HCT116 (cell line): ENCODE measurements at regions not wholly inside any gene's neighbourhood (a gene's known extent, or its start where the extent isn't known, plus 50 kb on each side); places are given as distances from the start of the nearest gene placed in this dataset.

Experiments used
- ATAC-seq: fragments of 200-7000 bp; cut with Tn5 transposase; 2 replicates; pipeline ENCODE4 v1.9.1; 2020; ENCODE audit warnings: mild to moderate bottlenecking, moderate library complexity
- BruUV-seq: library from RNA; stranded (reverse); fragments of 400-500 nt; replicated peaks from 2 replicates; lab custom pipeline; 2021; lab: Mats Ljungman, UMichigan
- CTCF ChIA-PET: fragments of 300-600 bp; sonication (Branson Sonifier 250); formaldehyde crosslinking; loops from one replicate; lab custom pipeline; 2021; ENCODE audit warnings: antibody characterized with exemption; lab: Charles Lee
- POLR2A ChIA-PET: fragments of 300-600, 350-600 bp; sonication (Branson Sonifier 250); formaldehyde crosslinking; loops from one replicate; lab custom pipeline; 2021; ENCODE audit warnings: antibody characterized with exemption; lab: Charles Lee
- RAD21 ChIA-PET, 2 experiments: fragments of 300-600 bp; sonication (Branson Sonifier 250); formaldehyde crosslinking; loops; one replicate each; lab custom pipeline; 2023; ENCODE audit warnings: low total read pairs in 2 of 2; ENCODE audit not compliant: uncharacterized antibody in 2 of 2, unreplicated experiment in 2 of 2, low non-redundant PET in 1 of 2; lab: Charles Lee
- DNase-seq: peaks from one replicate; pipeline ENCODE4 v3.0.0-alpha.2; 2010; ENCODE audit warnings: low read depth, low spot score
- H2AFZ ChIP-seq: fragments of 200-600 bp; shearing (Covaris generic), sonication (generic); 2 replicates; pipeline ENCODE4 v1.6.1; 2017; ENCODE audit warnings: low read depth, mixed run types, mixed read lengths, antibody characterized with exemption, low read length; ENCODE audit not compliant: poor library complexity, severe bottlenecking
- H3K27ac ChIP-seq: 2 replicates; pipeline ENCODE4 v1.5.1; 2012; ENCODE audit warnings: low read depth, low read length
- H3K27me3 ChIP-seq: fragments of 200-600 bp; sonication (generic); 2 replicates; pipeline ENCODE4 v1.6.1; 2016; ENCODE audit warnings: mixed run types, low read length, mixed read lengths; ENCODE audit not compliant: insufficient read depth
- H3K36me3 ChIP-seq, 2 experiments: fragments of 200-500 bp in 1 of 2; fragments of 200-600 bp in 1 of 2; sonication (Bioruptor generic) in 1 of 2; sonication (generic) in 1 of 2; 2 replicates each; pipeline versions ENCODE4 v1.5.1 to v1.6.1; 2014 to 2016; ENCODE audit warnings: low read length in 2 of 2, inconsistent platforms in 1 of 2, mixed read lengths in 1 of 2, mixed run types in 1 of 2; ENCODE audit not compliant: insufficient read depth in 2 of 2, control insufficient read depth in 1 of 2
- H3K4me1 ChIP-seq, 2 experiments: fragments of 200-600 bp in 1 of 2; sonication (generic) in 1 of 2; 2 replicates each; pipeline versions ENCODE4 v1.5.1 to v1.6.1; 2012 to 2017; ENCODE audit warnings: low read length in 2 of 2, inconsistent platforms in 1 of 2, mild to moderate bottlenecking in 1 of 2, mixed read lengths in 1 of 2, mixed run types in 1 of 2, moderate library complexity in 1 of 2; ENCODE audit not compliant: insufficient read depth in 2 of 2, control insufficient read depth in 1 of 2
- H3K4me2 ChIP-seq: fragments of 200-600 bp; sonication (generic); 2 replicates; pipeline ENCODE4 v1.6.1; 2017; ENCODE audit warnings: mixed run types, low read length, mixed read lengths
- H3K4me3 ChIP-seq, 2 experiments: fragments of 200-600 bp in 1 of 2; sonication (generic) in 1 of 2; replicated peaks in 1 of 2; 2 replicates each; pipeline ENCODE4 v1.5.1; 2011 to 2016; ENCODE audit warnings: low read length in 2 of 2, control low read depth in 1 of 2, low read depth in 1 of 2, mild to moderate bottlenecking in 1 of 2, mixed read lengths in 1 of 2, mixed run types in 1 of 2
- H3K79me2 ChIP-seq: fragments of 200-600 bp; sonication (generic); 2 replicates; pipeline ENCODE4 v1.6.1; 2017; ENCODE audit warnings: mild to moderate bottlenecking, mixed run types, low read length, moderate library complexity, mixed read lengths; ENCODE audit not compliant: insufficient read depth
- H3K9ac ChIP-seq: fragments of 200-600 bp; sonication (generic); 2 replicates; pipeline ENCODE4 v1.6.1; 2016; ENCODE audit warnings: low read length, mixed read lengths
- H3K9me2 ChIP-seq: fragments of 200-600 bp; sonication (generic), shearing (Covaris generic); 2 replicates; pipeline ENCODE4 v1.6.1; 2017; ENCODE audit warnings: mixed run types, mild to moderate bottlenecking, moderate library complexity; ENCODE audit not compliant: insufficient read depth
- H3K9me3 ChIP-seq, 2 experiments: fragments of 200-500 bp in 1 of 2; fragments of 200-600 bp in 1 of 2; sonication (Bioruptor generic) in 1 of 2; sonication (generic) in 1 of 2; 2 replicates each; pipeline ENCODE4 v1.6.1; 2014 to 2017; ENCODE audit warnings: low read length in 2 of 2, mixed read lengths in 2 of 2, inconsistent platforms in 1 of 2, low read depth in 1 of 2, mild to moderate bottlenecking in 1 of 2, mixed run types in 1 of 2, moderate library complexity in 1 of 2; ENCODE audit not compliant: control insufficient read depth in 1 of 2, insufficient read depth in 1 of 2
- H4K20me1 ChIP-seq: fragments of 200-600 bp; sonication (generic), shearing (Covaris generic); 2 replicates; pipeline ENCODE4 v1.6.1; 2017; ENCODE audit warnings: mixed run types, mild to moderate bottlenecking, moderate library complexity; ENCODE audit not compliant: insufficient read depth
- ATF3 ChIP-seq: IDR thresholded peaks from 2 replicates; pipeline ENCODE4 v1.6.1; 2012
- CBX3 ChIP-seq: IDR thresholded peaks from 2 replicates; pipeline ENCODE4 v1.6.1; 2012; ENCODE audit warnings: low read depth
- CEBPB ChIP-seq: IDR thresholded peaks from 2 replicates; pipeline ENCODE4 v1.6.1; 2012; ENCODE audit warnings: low read depth
- CTCF ChIP-seq, 3 experiments: fragments of 200-600 bp in 1 of 3; sonication (generic) in 1 of 3; IDR thresholded peaks in 2 of 3; conservative IDR thresholded peaks in 1 of 3; 2 replicates each; pipeline ENCODE4 v1.5.1; 2012 to 2017; ENCODE audit warnings: low read depth in 2 of 3, low read length in 2 of 3, antibody characterized with exemption in 1 of 3, borderline replicate concordance in 1 of 3, control low read depth in 1 of 3, mild to moderate bottlenecking in 1 of 3, mixed read lengths in 1 of 3, mixed run types in 1 of 3, moderate library complexity in 1 of 3; ENCODE audit not compliant: insufficient read depth in 1 of 3
- EGR1 ChIP-seq: IDR thresholded peaks from 2 replicates; pipeline ENCODE4 v1.6.1; 2012; ENCODE audit warnings: low read depth
- ELF1 ChIP-seq: IDR thresholded peaks from 2 replicates; pipeline ENCODE4 v1.6.1; 2012; ENCODE audit warnings: low read depth, borderline replicate concordance
- EZH2phosphoT487 ChIP-seq: fragments of 200-600 bp; IDR thresholded peaks from 2 replicates; pipeline ENCODE4 v1.6.1; 2018; ENCODE audit warnings: antibody characterized with exemption, borderline replicate concordance
- FOSL1 ChIP-seq: IDR thresholded peaks from 2 replicates; pipeline ENCODE4 v1.6.1; 2012; ENCODE audit warnings: low read depth
- POLR2AphosphoS5 ChIP-seq: IDR thresholded peaks from 2 replicates; pipeline ENCODE4 v1.6.1; 2011; ENCODE audit warnings: mild to moderate bottlenecking, low read depth, low read length, moderate library complexity
- RAD21 ChIP-seq: IDR thresholded peaks from 2 replicates; pipeline ENCODE4 v1.6.1; 2012; ENCODE audit warnings: low read depth, mild to moderate bottlenecking
- SIN3A ChIP-seq: IDR thresholded peaks from 2 replicates; pipeline ENCODE4 v1.6.1; 2012; ENCODE audit warnings: low read depth
- SRF ChIP-seq: IDR thresholded peaks from 2 replicates; pipeline ENCODE4 v1.6.1; 2012; ENCODE audit warnings: low read depth
- TCF7L2 ChIP-seq: IDR thresholded peaks from 2 replicates; pipeline ENCODE4 v1.7.0; 2011; ENCODE audit warnings: borderline replicate concordance, inconsistent platforms; ENCODE audit not compliant: insufficient read depth, insufficient read length; ENCODE audit errors: extremely low read depth
- YY1 ChIP-seq: IDR thresholded peaks from 2 replicates; pipeline ENCODE4 v1.6.1; 2011; ENCODE audit warnings: low read length, low read depth, moderate library complexity, mild to moderate bottlenecking; ENCODE audit not compliant: insufficient replicate concordance; ENCODE audit errors: extremely low read depth
- intact Hi-C: fragments of 100-400 bp; cut with micrococcal nuclease; formaldehyde crosslinking; loops from 2 replicates; pipeline ENCODE4 v1.10.0; 2022

DNA sequence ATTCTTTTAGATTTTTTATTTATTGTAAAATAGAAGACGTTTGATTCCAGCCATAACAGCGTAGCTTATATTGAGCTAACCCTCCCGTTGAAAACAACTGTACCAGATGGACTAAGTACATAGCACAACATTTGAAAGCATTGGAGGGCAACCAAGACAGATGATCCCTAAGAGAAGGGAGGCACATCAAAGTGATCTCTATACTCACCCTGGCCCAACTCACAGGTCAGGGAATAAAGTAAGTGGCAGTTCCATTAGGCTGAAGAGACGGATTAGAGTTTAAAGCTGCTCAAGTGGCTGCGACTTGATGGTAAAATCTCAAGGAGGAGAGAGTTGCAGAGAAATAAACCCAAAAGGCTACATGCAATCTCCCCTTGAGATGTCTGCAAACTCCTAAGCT, 65.1 kb upstream of the ITM2B start:
- intact Hi-C loops: no loop called here
- Histone ChIP-seq H3K27ac (no peak overlapping the region), H3K9me3 (no peaks in the 10 kb centered on the region), H3K4me1 (no peaks in the 10 kb centered on the region), H3K4me2 (no peak overlapping the region), H3K36me3 (no peaks in the 10 kb centered on the region), H3K4me3 (no peak overlapping the region), H3K9me2 (no peaks in the 10 kb centered on the region), H3K9ac (no peak overlapping the region), H3K79me2 (no peaks in the 10 kb centered on the region), H2AFZ (no peak overlapping the region), H3K27me3 (no peaks in the 10 kb centered on the region), H4K20me1 (no peaks in the 10 kb centered on the region)
- POLR2A ChIA-PET: interaction anchor here (1.0 kb wide), 1 partner anchor 12 kb away, joined by 3 read pairs; no protein-coding TSS in a partner anchor
- RAD21 ChIA-PET: no interaction called here
- DNase-seq: no peak
- no peak for ATAC-seq
- TF ChIP-seq ATF3 (no peak), FOSL1 (no peak), CEBPB (no peak), CBX3 (no peak), RAD21 (no peak), YY1 (no peak), EGR1 (no peak), ELF1 (no peak), CTCF (IDR thresholded peaks at IDR 0.05 in 2 of 3, conservative IDR thresholded peaks at IDR 0.05 in 1 of 3; ENCODE audit: borderline replicate concordance in 1 of 3, insufficient read depth in 1 of 3, low read depth in 2 of 3, low read length in 2 of 3) (no peak), SRF (no peak), SIN3A (no peak), POLR2AphosphoS5 (no peak), TCF7L2 (no peak), EZH2phosphoT487 (no peak)
- CTCF ChIA-PET: no interaction called here
- no TSS peak for BruUV-seq
